ENCODE measurements at regions not wholly inside any gene's neighbourhood (a gene's known extent, or its start where the extent isn't known, plus 50 kb on each side); places are given as distances from the start of the nearest gene placed in this dataset.
"Not testable (repeated sequence)": the region's sequence is repeated elsewhere in the genome, so short reads cannot be mapped to it uniquely, and the experiment has no call there.

- DNase-seq (ENCODE audit: extremely low read depth in 1 of 2, low read depth in 1 of 2) = not testable (repeated sequence)
Measured at GRCh38 chr1:149274493-149274892, 171.1 kb upstream of the NBPF9 start.

DNA sequence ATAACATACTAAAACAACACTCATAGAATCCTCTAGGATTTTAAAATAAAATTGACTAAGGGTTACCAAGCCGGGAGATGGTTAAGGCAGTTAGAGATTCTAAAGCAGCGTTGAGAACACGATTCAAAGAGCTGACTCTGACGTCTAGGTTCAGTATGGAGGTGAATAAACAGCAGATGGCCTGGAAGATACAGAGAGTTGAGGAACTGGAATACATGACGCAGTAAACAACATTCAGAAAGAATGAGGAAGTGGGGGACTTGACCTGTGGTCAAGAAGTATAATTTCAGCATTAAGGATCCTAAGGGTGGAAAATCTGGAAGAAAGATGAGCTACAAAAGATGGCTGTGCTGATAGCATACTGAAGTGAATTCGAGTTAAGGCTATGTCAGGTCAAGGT lies 172.5 kb upstream of the NBPF9 start:
- DNase-seq (ENCODE audit: extremely low read depth in 1 of 2, low read depth in 1 of 2) = not testable (repeated sequence)

- not testable (repeated sequence) for DNase-seq (ENCODE audit: extremely low read depth in 1 of 2, low read depth in 1 of 2)
Measured at GRCh38 chr1:149276496-149276895, 173.1 kb upstream of the NBPF9 start.

DNA sequence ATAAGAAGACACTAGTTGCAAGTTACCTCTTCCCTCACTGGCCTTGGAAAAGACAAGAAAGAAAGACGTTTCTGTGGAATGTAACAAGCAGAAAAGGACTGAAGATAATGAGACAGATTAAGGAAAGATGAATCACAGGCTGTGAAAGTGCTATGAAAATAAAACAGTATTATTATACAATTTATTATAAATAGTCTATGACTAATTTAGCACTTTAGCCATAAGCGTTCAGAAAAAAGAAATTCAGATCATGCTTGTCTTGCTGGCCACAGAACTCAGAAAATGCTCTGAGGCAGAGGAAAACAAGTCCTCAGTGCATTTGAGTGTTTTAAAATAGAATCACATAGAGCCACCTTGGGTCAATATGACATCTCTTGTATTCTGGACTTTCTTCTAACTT lies 174.8 kb upstream of the NBPF9 start:
- not testable (repeated sequence) for DNase-seq (ENCODE audit: extremely low read depth in 1 of 2, low read depth in 1 of 2)

DNA sequence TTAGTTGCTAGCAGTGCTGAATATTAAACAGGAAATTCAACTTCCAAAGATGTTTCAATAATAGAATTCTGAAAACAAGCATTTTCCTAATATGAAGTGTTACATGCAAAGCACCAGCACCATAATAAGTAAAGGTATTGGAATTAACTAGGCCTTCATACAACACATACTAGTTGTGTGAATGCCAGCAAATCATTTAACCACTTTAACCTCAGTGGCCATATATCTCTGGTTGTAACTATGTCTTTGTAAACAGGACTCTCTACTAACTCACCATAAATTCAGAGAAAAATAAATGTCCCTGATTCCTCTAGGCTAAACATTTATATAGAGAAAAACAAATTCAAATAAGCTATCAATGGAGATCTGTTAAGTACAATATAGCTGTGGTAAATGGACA lies 175.7 kb upstream of the NBPF9 start:
- not testable (repeated sequence) for DNase-seq (ENCODE audit: extremely low read depth in 1 of 2, low read depth in 1 of 2)

- not testable (repeated sequence) for DNase-seq (ENCODE audit: extremely low read depth in 1 of 2, low read depth in 1 of 2)
Measured at GRCh38 chr1:149279512-149279911, 176.2 kb upstream of the NBPF9 start.

GRCh38 chr1:149284773-149285172 lies 181.4 kb upstream of the NBPF9 start:
- DNase-seq (ENCODE audit: extremely low read depth in 1 of 2, low read depth in 1 of 2) = not testable (repeated sequence)

DNA sequence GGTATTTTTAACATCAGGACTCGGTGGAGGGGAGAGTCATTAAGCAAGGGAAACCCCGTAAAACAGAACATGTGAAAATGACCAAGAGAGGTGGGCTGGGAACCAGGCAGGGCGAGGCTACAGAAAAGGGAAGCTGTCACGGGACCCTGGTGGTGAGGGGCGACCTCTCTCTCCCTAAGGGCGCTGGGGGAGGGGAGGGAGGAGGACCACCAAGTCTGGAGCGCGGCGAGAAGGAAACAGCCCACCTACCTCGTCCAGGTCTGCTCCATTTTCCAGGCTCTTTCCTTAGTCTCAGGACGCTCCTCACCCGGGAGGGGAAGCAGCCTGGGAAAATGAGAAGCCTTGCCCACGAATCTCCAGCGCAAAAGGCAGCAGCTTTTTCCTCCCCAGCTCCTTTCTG lies 181.9 kb upstream of the NBPF9 start:
- DNase-seq (ENCODE audit: extremely low read depth in 1 of 2, low read depth in 1 of 2) = not testable (repeated sequence)

DNA sequence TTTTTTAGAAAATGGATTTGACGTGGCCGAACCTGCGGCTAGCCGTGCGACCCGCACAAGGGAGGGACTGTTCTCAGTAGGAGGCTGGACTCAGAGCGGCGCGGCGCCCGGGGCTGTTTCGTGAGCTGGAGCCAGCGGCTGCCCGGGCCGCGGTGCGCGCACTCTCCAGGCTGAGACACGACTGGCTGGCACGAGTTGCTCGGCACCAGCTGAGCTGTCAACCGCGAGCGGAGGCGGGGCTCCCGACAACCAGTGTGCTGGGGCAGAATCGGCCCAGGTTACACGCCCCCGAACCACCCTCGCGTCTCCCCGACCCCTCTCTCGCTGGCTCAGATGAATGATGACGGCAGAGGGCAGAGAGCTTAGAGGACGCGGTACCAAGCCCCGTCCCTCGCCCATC lies 182.3 kb upstream of the NBPF9 start:
- DNase-seq (ENCODE audit: extremely low read depth in 1 of 2, low read depth in 1 of 2) = peak in 1 of 2 donors; percentile 44

DNA sequence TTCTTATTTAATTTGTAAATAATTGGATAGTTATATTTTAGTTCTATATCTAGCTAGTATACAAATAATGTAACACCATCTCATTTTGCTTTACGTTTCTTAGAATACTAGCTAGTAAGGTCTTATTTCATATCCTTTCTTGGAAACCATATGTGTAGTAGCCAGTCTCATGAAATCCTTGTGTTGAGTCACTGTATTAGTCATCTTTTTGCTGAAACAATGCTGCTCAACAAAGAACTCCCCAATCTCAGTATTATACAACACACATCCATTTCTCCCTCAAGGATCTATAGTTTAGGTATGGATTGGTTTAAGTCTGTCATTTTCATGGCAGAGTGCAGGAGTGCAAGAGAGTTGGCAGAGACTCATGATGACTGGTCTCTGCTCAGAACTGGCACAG lies 185.2 kb upstream of the NBPF9 start:
- not testable (repeated sequence) for DNase-seq (ENCODE audit: extremely low read depth in 1 of 2, low read depth in 1 of 2)

- not testable (repeated sequence) for DNase-seq (ENCODE audit: extremely low read depth in 1 of 2, low read depth in 1 of 2)
Measured at GRCh38 chr1:149300478-149301218, 174.2 kb upstream of the NBPF19 start.

- DNase-seq (ENCODE audit: extremely low read depth in 1 of 2, low read depth in 1 of 2) = not testable (repeated sequence)
Measured at GRCh38 chr1:149301282-149301681, 173.6 kb upstream of the NBPF19 start.

GRCh38 chr1:149304796-149305195 lies 170.0 kb upstream of the NBPF19 start:
- not testable (repeated sequence) for DNase-seq (ENCODE audit: extremely low read depth in 1 of 2, low read depth in 1 of 2)

DNA sequence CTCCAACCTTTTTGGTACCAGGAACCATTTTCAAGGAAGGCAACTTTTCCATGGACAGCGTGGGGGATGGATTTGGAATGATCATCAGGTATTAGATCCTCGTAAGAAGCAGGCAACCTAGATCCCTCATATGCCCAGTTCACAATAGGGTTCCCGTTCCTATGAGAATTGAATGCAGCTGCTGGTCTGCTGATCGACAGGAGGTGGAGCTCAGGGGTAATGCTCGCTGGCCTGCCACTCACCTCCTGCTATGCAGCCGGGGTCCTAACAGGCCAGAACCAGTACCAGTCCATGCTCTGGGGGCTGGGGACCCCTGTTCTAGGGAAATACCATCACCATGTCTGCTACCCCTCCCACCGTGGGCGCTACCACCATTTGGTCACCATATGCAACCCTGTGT lies 167.2 kb upstream of the NBPF19 start:
- not testable (repeated sequence) for DNase-seq (ENCODE audit: extremely low read depth in 1 of 2, low read depth in 1 of 2)

- DNase-seq (ENCODE audit: extremely low read depth in 1 of 2, low read depth in 1 of 2) = not testable (repeated sequence)
Measured at GRCh38 chr1:149314921-149315320, 159.9 kb upstream of the NBPF19 start.

- DNase-seq (ENCODE audit: extremely low read depth in 1 of 2, low read depth in 1 of 2) = not testable (repeated sequence)
Measured at GRCh38 chr1:149320971-149321731, 153.7 kb upstream of the NBPF19 start.

DNA sequence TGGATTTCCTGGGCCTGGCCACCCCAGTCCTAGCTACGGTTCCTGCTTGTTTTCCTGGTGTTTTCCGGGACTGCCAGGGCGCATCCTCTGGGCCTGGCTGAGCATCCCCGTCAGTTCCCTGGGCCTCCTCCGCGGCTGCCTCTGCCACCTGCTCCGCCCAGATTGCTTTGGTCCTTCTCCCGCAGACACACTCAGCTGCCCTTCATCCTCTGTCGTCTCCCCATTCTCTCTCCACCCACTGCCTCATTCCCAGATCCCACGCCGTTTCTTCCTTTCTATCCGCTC lies 153.2 kb upstream of the NBPF19 start:
- DNase-seq (ENCODE audit: extremely low read depth in 1 of 2, low read depth in 1 of 2) = not testable (repeated sequence)

- DNase-seq (ENCODE audit: extremely low read depth in 1 of 2, low read depth in 1 of 2) = not testable (repeated sequence)
Measured at GRCh38 chr1:149330081-149330335, 144.8 kb upstream of the NBPF19 start.

DNA sequence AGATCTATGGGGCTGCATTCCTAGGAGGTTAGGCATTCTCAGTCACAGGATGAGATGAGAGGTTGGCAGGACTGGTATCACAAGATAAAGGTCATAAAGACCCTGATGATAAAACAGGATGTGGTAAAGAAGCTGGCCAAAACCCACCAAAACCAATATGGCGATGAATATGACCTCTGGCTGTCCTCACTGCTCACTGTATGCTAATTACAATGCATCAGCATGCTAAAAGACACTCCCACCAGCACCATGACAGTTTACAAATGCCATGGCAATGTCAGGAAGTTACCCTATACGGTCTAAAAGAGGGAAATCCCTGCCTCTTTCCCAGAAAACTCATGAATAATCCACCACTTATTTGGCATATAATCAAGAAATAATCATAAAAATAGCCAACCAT lies 138.8 kb upstream of the NBPF19 start:
- DNase-seq (ENCODE audit: extremely low read depth in 1 of 2, low read depth in 1 of 2) = not testable (repeated sequence)

GRCh38 chr1:149338221-149338691 lies 136.6 kb upstream of the NBPF19 start:
- not testable (repeated sequence) for DNase-seq (ENCODE audit: extremely low read depth in 1 of 2, low read depth in 1 of 2)

DNA sequence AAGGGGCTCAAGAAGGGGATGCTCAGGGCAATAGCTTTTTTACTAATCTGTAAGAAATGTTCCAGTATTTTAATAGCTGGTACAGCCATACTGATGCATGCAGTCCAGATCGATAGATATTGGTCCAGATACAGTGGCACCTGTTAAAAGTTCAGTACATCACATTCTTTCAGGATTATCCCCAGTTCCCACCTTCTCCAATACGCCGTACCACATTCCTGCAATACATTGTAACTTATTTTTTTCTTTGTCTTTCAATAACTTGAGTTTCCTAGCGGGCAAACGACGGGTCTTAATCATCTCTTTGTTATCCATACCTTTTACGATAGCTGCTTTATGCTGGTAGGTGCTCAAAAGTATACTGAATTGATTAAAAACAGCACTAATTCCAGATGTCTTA lies 136.1 kb upstream of the NBPF19 start:
- DNase-seq (ENCODE audit: extremely low read depth in 1 of 2, low read depth in 1 of 2) = not testable (repeated sequence)

DNA sequence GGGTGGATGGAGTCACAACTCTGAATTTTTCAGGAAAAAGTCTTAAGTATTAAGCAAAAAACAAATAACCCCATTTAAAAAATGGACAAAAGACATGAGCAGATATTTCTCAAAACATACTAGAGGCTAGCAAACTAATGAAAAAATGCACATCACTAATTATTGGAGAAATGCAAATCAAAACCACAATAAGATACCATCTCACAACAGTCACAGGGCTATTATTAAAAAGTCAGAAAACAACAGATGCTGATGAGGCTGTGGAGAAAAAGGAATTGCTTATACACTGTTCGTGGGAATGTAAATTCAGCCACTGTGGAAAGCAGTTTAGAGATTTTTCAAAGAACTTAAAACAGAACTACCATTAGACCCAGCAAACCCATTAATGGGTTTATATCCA lies 125.4 kb upstream of the NBPF19 start:
- not testable (repeated sequence) for DNase-seq (ENCODE audit: extremely low read depth in 1 of 2, low read depth in 1 of 2)

Measured in stimulated activated CD8-positive, alpha-beta memory T cell treated with anti-CD3 and anti-CD28 coated beads, Interleukin-7, amount 100 ng/mL, for 48 hours (primary cell).